Smooth muscle cell (in vitro differentiated cells): ENCODE measurements at regions not wholly inside any gene's neighbourhood (a gene's known extent, or its start where the extent isn't known, plus 50 kb on each side); places are given as distances from the start of the nearest gene placed in this dataset.

Source experiments
- DNase-seq: peaks from one replicate; lab custom pipeline; 2025; ENCODE audit not compliant: unreplicated experiment; lab: John Stamatoyannopoulos, UW
- H2AFZ ChIP-seq: fragments of 200-600 bp; sonication (generic); 2 replicates; pipeline ENCODE4 v1.6.0; 2016; ENCODE audit warnings: antibody characterized with exemption, low read depth, mild to moderate bottlenecking
- H3F3A ChIP-seq: fragments of 200-600 bp; sonication (generic); 2 replicates; pipeline ENCODE4 v1.6.0; 2017; ENCODE audit warnings: antibody characterized with exemption, low read depth
- H3K27ac ChIP-seq: fragments of 200-600 bp; sonication (generic); 2 replicates; pipeline ENCODE4 v1.5.1; 2016; ENCODE audit warnings: low read depth, mild to moderate bottlenecking
- H3K27me3 ChIP-seq: fragments of 200-600 bp; sonication (generic); 2 replicates; pipeline ENCODE4 v1.6.1; 2016; ENCODE audit warnings: low read depth, mild to moderate bottlenecking
- H3K36me3 ChIP-seq: fragments of 200-600 bp; sonication (generic); 2 replicates; pipeline ENCODE4 v1.5.1; 2016; ENCODE audit warnings: low read depth
- H3K4me1 ChIP-seq: fragments of 200-600 bp; sonication (generic); 2 replicates; pipeline ENCODE4 v1.5.1; 2016; ENCODE audit warnings: low read depth
- H3K4me2 ChIP-seq: fragments of 200-600 bp; sonication (generic); 2 replicates; pipeline ENCODE4 v1.6.0; 2016; ENCODE audit warnings: mild to moderate bottlenecking
- H3K4me3 ChIP-seq: fragments of 200-600 bp; sonication (generic); 2 replicates; pipeline ENCODE4 v1.5.1; 2016; ENCODE audit warnings: mild to moderate bottlenecking
- H3K79me2 ChIP-seq: fragments of 200-600 bp; sonication (generic); 2 replicates; pipeline ENCODE4 v1.6.0; 2016; ENCODE audit warnings: low read depth, mild to moderate bottlenecking
- H3K9ac ChIP-seq: fragments of 200-600 bp; sonication (generic); 2 replicates; pipeline ENCODE4 v1.6.0; 2016; ENCODE audit warnings: low read depth
- H3K9me3 ChIP-seq: fragments of 200-600 bp; sonication (generic); replicated peaks from 2 replicates; pipeline ENCODE4 v1.5.1; 2016; ENCODE audit warnings: low read depth
- H4K20me1 ChIP-seq: fragments of 200-600 bp; sonication (generic); 2 replicates; pipeline ENCODE4 v1.6.0; 2016; ENCODE audit warnings: low read depth
- WGBS: methylation state at CpG from one replicate; pipeline ENCODE4 v1.1.7; 2016; ENCODE audit warnings: low lambda C conversion rate; 5-methylcytosine and 5-hydroxymethylcytosine counted together
- TF ChIP-seq, protein P1 (sequence below): fragments of 200-600 bp; sonication (generic); IDR thresholded peaks from 2 replicates; pipeline ENCODE4 v1.5.1; 2017; ENCODE audit warnings: borderline replicate concordance, mild to moderate bottlenecking, antibody characterized with exemption; ENCODE audit not compliant: insufficient read depth, poor library complexity, severe bottlenecking

GRCh38 chr16:73568769-73569168 is 520.8 kb upstream of the ZFHX3 start:
- Histone ChIP-seq H3K79me2 (no peaks in the 10 kb centered on the region), H3K36me3 (no peaks in the 10 kb centered on the region), H3K4me3 (no peak overlapping the region), H3K9me3 (no peaks in the 10 kb centered on the region), H3K27ac (no peak overlapping the region), H3K4me1 (peaks cover 7% of the 10 kb centered on the region), H3K27me3 (no peaks in the 10 kb centered on the region), H3K9ac (no peak overlapping the region), H4K20me1 (no peaks in the 10 kb centered on the region), H3K4me2 (no peak overlapping the region), H3F3A (no peaks in the 10 kb centered on the region), H2AFZ (no peak overlapping the region)
- DNase-seq, result no peak
- WGBS, result 23% methylated on average over 10 of the region's 10 CpGs
- TF ChIP-seq, protein P1, sequence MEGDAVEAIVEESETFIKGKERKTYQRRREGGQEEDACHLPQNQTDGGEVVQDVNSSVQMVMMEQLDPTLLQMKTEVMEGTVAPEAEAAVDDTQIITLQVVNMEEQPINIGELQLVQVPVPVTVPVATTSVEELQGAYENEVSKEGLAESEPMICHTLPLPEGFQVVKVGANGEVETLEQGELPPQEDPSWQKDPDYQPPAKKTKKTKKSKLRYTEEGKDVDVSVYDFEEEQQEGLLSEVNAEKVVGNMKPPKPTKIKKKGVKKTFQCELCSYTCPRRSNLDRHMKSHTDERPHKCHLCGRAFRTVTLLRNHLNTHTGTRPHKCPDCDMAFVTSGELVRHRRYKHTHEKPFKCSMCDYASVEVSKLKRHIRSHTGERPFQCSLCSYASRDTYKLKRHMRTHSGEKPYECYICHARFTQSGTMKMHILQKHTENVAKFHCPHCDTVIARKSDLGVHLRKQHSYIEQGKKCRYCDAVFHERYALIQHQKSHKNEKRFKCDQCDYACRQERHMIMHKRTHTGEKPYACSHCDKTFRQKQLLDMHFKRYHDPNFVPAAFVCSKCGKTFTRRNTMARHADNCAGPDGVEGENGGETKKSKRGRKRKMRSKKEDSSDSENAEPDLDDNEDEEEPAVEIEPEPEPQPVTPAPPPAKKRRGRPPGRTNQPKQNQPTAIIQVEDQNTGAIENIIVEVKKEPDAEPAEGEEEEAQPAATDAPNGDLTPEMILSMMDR, result no peak

- no peaks in the 10 kb centered on the region for H3K4me1 ChIP-seq
- 92% methylated on average over 3 of the region's 3 CpGs for WGBS
- H3K4me3 ChIP-seq, result no peak overlapping the region
- no peaks in the 10 kb centered on the region for H3F3A ChIP-seq
- no peak overlapping the region for H3K9ac ChIP-seq
- H3K9me3 ChIP-seq, result no peaks in the 10 kb centered on the region
- no peaks in the 10 kb centered on the region for H4K20me1 ChIP-seq
- H3K36me3 ChIP-seq, result no peaks in the 10 kb centered on the region
- no peaks in the 10 kb centered on the region for H3K27me3 ChIP-seq
- H3K27ac ChIP-seq, result no peak overlapping the region
- no peak for DNase-seq
- TF ChIP-seq, protein P1, result no peak
- H3K4me2 ChIP-seq, result no peak overlapping the region
- H2AFZ ChIP-seq, result no peak overlapping the region
- no peaks in the 10 kb centered on the region for H3K79me2 ChIP-seq
These were observed 518.0 kb upstream of the ZFHX3 start for GRCh38 chr16:73565925-73566324.

- no peaks in the 10 kb centered on the region for H3K4me1 ChIP-seq
- no peaks in the 10 kb centered on the region for H3K27me3 ChIP-seq
- H3K9me3 ChIP-seq, result no peaks in the 10 kb centered on the region
- no peak overlapping the region for H3K4me2 ChIP-seq
- no peaks in the 10 kb centered on the region for H3F3A ChIP-seq
- H4K20me1 ChIP-seq, result no peaks in the 10 kb centered on the region
- no peak for DNase-seq
- H3K4me3 ChIP-seq, result no peak overlapping the region
- H2AFZ ChIP-seq, result no peak overlapping the region
- WGBS, result 70% methylated on average over 7 of the region's 7 CpGs
- no peak overlapping the region for H3K27ac ChIP-seq
- no peak overlapping the region for H3K9ac ChIP-seq
- no peaks in the 10 kb centered on the region for H3K79me2 ChIP-seq
- TF ChIP-seq, protein P1, result peak; percentile 20
- H3K36me3 ChIP-seq, result no peaks in the 10 kb centered on the region
These were observed 517.3 kb upstream of the ZFHX3 start for GRCh38 chr16:73565263-73565662.

DNA sequence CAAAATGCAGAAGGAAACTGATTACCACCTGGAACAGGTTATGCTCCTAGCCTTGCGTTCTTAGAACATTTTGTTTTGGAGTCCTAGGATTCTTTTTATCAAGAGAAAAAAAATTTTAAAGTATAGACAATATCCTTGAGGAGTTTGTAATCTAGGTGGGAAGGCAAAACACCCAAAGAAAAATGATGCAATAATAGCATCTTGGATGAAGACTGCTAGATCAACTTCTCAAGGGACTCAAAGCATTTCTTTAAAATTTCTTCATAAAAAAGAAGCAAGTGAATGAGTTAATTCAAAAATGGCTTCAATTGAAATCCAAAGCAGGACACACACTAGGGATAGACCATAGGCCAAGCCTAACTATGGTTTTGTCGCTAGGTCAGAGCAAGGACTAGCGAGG is 515.8 kb upstream of the ZFHX3 start:
- WGBS, result 96% methylated on average over 3 of the region's 3 CpGs
- Histone ChIP-seq H3K9ac (no peak overlapping the region), H3F3A (no peaks in the 10 kb centered on the region), H3K36me3 (no peaks in the 10 kb centered on the region), H4K20me1 (no peaks in the 10 kb centered on the region), H3K79me2 (no peaks in the 10 kb centered on the region), H3K4me3 (no peak overlapping the region), H3K4me2 (no peak overlapping the region), H3K4me1 (no peaks in the 10 kb centered on the region), H3K27me3 (no peaks in the 10 kb centered on the region), H2AFZ (no peak overlapping the region), H3K27ac (no peak overlapping the region), H3K9me3 (no peaks in the 10 kb centered on the region)
- TF ChIP-seq, protein P1, result no peak
- DNase-seq, result no peak
